Neural cell (in vitro differentiated cells): ENCODE measurements at regions not wholly inside any gene's neighbourhood (a gene's known extent, or its start where the extent isn't known, plus 50 kb on each side); places are given as distances from the start of the nearest gene placed in this dataset.

Source experiments
- CTCF ChIP-seq: fragments of 450-650 bp; IDR thresholded peaks from 2 replicates; pipeline ENCODE4 v1.5.1; 2014; ENCODE audit warnings: antibody characterized with exemption, mild to moderate bottlenecking, moderate library complexity; ENCODE audit not compliant: poor library complexity, severe bottlenecking
- SMC3 ChIP-seq: fragments of 450-650 bp; conservative IDR thresholded peaks from 2 replicates; pipeline ENCODE4 v1.6.1; 2014; ENCODE audit warnings: antibody characterized with exemption, mild to moderate bottlenecking, moderate library complexity; ENCODE audit not compliant: poor library complexity

- TF ChIP-seq SMC3 (no peak), CTCF (no peak)
These were observed 198.2 kb upstream of the MCTP2 start for GRCh38 chr15:94033014-94033682.
